HCT116 (cell line): ENCODE measurements at regions not wholly inside any gene's neighbourhood (a gene's known extent, or its start where the extent isn't known, plus 50 kb on each side); places are given as distances from the start of the nearest gene placed in this dataset.

Experiments used
- TF ChIP-seq, protein P1 (sequence below): IDR thresholded peaks from 2 replicates; pipeline ENCODE4 v1.6.1; 2012
- TF ChIP-seq, protein P2 (sequence below), 3 experiments: fragments of 200-600 bp in 1 of 3; sonication (generic) in 1 of 3; IDR thresholded peaks in 2 of 3; conservative IDR thresholded peaks in 1 of 3; 2 replicates each; pipeline ENCODE4 v1.5.1; 2012 to 2017; ENCODE audit warnings: low read depth in 2 of 3, low read length in 2 of 3, antibody characterized with exemption in 1 of 3, borderline replicate concordance in 1 of 3, control low read depth in 1 of 3, mild to moderate bottlenecking in 1 of 3, mixed read lengths in 1 of 3, mixed run types in 1 of 3, moderate library complexity in 1 of 3; ENCODE audit not compliant: insufficient read depth in 1 of 3
- TF ChIP-seq, protein P3 (sequence below): IDR thresholded peaks from 2 replicates; pipeline ENCODE4 v1.6.1; 2012

DNA sequence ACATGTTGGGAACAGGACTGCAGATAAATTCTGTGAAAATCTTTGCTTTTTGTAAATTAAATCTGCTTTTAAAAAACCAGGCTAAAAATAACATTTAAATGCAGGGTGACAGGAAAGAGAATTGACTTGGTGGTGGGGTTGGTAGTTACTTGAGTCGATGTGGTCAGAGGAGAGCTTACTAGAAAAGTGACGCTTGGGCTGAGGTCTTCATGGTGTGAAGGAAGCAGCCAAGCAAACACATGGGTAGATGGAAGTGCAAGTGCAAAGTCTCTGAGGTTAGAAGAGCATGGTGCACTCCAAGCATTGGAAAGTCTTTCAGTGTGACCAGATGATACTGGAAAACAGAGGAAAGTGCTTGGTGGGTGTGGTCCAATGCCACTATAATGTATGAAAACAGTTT, 86.4 kb upstream of the THBS1 start:
- TF ChIP-seq, protein P1, sequence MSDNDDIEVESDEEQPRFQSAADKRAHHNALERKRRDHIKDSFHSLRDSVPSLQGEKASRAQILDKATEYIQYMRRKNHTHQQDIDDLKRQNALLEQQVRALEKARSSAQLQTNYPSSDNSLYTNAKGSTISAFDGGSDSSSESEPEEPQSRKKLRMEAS = no peak
- TF ChIP-seq, protein P2, sequence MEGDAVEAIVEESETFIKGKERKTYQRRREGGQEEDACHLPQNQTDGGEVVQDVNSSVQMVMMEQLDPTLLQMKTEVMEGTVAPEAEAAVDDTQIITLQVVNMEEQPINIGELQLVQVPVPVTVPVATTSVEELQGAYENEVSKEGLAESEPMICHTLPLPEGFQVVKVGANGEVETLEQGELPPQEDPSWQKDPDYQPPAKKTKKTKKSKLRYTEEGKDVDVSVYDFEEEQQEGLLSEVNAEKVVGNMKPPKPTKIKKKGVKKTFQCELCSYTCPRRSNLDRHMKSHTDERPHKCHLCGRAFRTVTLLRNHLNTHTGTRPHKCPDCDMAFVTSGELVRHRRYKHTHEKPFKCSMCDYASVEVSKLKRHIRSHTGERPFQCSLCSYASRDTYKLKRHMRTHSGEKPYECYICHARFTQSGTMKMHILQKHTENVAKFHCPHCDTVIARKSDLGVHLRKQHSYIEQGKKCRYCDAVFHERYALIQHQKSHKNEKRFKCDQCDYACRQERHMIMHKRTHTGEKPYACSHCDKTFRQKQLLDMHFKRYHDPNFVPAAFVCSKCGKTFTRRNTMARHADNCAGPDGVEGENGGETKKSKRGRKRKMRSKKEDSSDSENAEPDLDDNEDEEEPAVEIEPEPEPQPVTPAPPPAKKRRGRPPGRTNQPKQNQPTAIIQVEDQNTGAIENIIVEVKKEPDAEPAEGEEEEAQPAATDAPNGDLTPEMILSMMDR (IDR thresholded peaks at IDR 0.05 in 2 of 3, conservative IDR thresholded peaks at IDR 0.05 in 1 of 3; ENCODE audit: borderline replicate concordance in 1 of 3, insufficient read depth in 1 of 3, low read depth in 2 of 3, low read length in 2 of 3) = no peak
- TF ChIP-seq, protein P3, sequence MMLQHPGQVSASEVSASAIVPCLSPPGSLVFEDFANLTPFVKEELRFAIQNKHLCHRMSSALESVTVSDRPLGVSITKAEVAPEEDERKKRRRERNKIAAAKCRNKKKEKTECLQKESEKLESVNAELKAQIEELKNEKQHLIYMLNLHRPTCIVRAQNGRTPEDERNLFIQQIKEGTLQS = no peak
